Vagina (tissue), 2 donors: ENCODE measurements at regions not wholly inside any gene's neighbourhood (a gene's known extent, or its start where the extent isn't known, plus 50 kb on each side); places are given as distances from the start of the nearest gene placed in this dataset.

Source experiments
- DNase-seq, 2 donors: peaks; one replicate each; pipeline ENCODE4 v3.0.0-alpha.2; 2017; ENCODE audit errors: extremely low spot score in 2 of 2
- H3K27ac ChIP-seq: fragments of 200-600 bp; sonication (generic); one replicate; pipeline ENCODE4 v1.5.1; 2019
- H3K27me3 ChIP-seq: fragments of 200-600 bp; sonication (generic); one replicate; pipeline ENCODE4 v1.5.1; 2019
- H3K36me3 ChIP-seq, 2 donors: fragments of 200-600 bp; sonication (generic); one replicate each; pipeline ENCODE4 v1.5.1; 2017 to 2019
- H3K4me1 ChIP-seq: fragments of 200-600 bp; sonication (generic); one replicate; pipeline ENCODE4 v1.5.1; 2019
- H3K4me3 ChIP-seq, 2 donors: fragments of 200-600 bp; sonication (generic); 1 replicate in 1 of 2; 2 replicates in 1 of 2; pipeline ENCODE4 v1.5.1; 2016 to 2019
- H3K9me3 ChIP-seq: fragments of 200-600 bp; sonication (generic); one replicate; pipeline ENCODE4 v1.5.1; 2019
- POLR2A ChIP-seq, 2 donors: fragments of 450-650 bp; IDR thresholded peaks; one replicate each; pipeline ENCODE4 v1.6.1; 2017; ENCODE audit warnings: antibody characterized with exemption in 2 of 2, mild to moderate bottlenecking in 2 of 2, moderate library complexity in 2 of 2
- POLR2AphosphoS5 ChIP-seq, 2 donors: sonication (generic); formaldehyde crosslinking; IDR thresholded peaks; one replicate each; pipeline ENCODE4 v1.9.0; 2017; ENCODE audit warnings: antibody characterized with exemption in 2 of 2, mild to moderate bottlenecking in 2 of 2, low read depth in 1 of 2; ENCODE audit not compliant: insufficient read depth in 1 of 2
- intact Hi-C: fragments of 100-400 bp; cut with DNase I; formaldehyde crosslinking; loops from one replicate; pipeline ENCODE4 v1.15.1; 2023
- TF ChIP-seq, protein P1 (sequence below), 3 experiments: fragments of 450-650 bp in 2 of 3; fragments of 200-600 bp in 1 of 3; sonication (generic) in 1 of 3; IDR thresholded peaks; one replicate each; pipeline ENCODE4 v1.5.1; 2017 to 2019; ENCODE audit warnings: antibody characterized with exemption in 3 of 3, mild to moderate bottlenecking in 2 of 3, moderate library complexity in 2 of 3

DNA sequence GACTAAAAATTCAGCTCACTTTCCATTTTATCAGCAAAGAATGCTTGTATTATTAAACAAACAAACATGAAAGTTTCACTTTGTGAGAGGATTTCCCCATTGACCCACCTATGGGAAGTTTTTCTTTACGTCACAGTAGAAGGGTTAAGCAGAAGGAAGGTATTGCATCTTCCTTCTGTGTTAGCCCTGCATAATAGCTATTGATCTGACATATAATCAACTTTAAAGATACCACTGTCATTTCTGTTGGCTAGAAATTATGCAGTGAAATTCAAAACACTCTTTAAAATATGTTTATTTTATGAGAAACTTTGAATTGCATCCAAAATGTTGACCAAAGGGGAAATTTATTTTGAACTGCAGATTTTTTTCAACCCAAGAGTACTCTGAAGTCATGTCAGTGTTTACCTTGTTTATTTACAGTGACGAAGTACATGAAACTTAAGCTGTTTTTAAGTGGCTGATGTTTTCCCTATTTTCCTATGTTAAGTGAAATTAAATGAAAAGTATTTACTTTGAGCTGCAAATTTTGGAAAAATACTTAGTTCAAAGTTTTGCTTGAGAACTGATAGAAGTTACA is 566.4 kb downstream of the ZEB2 start:
- Histone ChIP-seq H3K27ac (peak overlapping the region; percentile 80), H3K36me3 (no peaks in the 10 kb centered on the region), H3K4me3 (no peak overlapping the region), H3K4me1 (peaks cover 22% of the 10 kb centered on the region), H3K9me3 (no peaks in the 10 kb centered on the region), H3K27me3 (no peaks in the 10 kb centered on the region)
- TF ChIP-seq, protein P1, sequence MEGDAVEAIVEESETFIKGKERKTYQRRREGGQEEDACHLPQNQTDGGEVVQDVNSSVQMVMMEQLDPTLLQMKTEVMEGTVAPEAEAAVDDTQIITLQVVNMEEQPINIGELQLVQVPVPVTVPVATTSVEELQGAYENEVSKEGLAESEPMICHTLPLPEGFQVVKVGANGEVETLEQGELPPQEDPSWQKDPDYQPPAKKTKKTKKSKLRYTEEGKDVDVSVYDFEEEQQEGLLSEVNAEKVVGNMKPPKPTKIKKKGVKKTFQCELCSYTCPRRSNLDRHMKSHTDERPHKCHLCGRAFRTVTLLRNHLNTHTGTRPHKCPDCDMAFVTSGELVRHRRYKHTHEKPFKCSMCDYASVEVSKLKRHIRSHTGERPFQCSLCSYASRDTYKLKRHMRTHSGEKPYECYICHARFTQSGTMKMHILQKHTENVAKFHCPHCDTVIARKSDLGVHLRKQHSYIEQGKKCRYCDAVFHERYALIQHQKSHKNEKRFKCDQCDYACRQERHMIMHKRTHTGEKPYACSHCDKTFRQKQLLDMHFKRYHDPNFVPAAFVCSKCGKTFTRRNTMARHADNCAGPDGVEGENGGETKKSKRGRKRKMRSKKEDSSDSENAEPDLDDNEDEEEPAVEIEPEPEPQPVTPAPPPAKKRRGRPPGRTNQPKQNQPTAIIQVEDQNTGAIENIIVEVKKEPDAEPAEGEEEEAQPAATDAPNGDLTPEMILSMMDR (IDR thresholded peaks at IDR 0.05): no peak
- TF ChIP-seq POLR2AphosphoS5 (IDR thresholded peaks at IDR 0.05; ENCODE audit: insufficient read depth in 1 of 2, low read depth in 1 of 2): no peak
- TF ChIP-seq POLR2A (IDR thresholded peaks at IDR 0.05): no peak
- intact Hi-C loops: no loop called here
- DNase-seq: no peak

DNA sequence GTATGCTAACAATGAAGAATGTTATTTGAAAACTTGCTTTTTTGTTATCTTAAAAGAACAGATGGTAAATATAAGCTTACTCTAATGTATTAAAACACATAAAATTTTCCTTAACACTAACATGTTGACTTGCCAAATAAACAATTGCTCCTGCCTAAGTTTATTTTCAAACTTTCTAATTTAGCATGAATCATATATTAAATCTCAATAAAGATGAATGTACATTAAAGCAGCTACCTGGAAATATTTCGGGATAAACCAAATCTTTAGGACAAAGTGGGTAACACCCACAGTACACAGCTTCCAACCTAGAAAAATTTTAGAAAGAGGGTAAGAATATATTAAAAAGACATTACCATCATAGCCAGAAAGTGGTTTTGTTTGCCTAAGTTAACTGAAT is 567.4 kb downstream of the ZEB2 start:
- Histone ChIP-seq H3K4me3 (no peak overlapping the region), H3K4me1 (peaks cover 22% of the 10 kb centered on the region), H3K27me3 (no peaks in the 10 kb centered on the region), H3K36me3 (no peaks in the 10 kb centered on the region), H3K27ac (peak overlapping the region; percentile 80), H3K9me3 (no peaks in the 10 kb centered on the region)
- no peak for DNase-seq
- no peak for TF ChIP-seq POLR2A (IDR thresholded peaks at IDR 0.05)
- TF ChIP-seq POLR2AphosphoS5 (IDR thresholded peaks at IDR 0.05; ENCODE audit: insufficient read depth in 1 of 2, low read depth in 1 of 2): no peak
- TF ChIP-seq, protein P1 (IDR thresholded peaks at IDR 0.05): no peak
- intact Hi-C loops: no loop called here

DNA sequence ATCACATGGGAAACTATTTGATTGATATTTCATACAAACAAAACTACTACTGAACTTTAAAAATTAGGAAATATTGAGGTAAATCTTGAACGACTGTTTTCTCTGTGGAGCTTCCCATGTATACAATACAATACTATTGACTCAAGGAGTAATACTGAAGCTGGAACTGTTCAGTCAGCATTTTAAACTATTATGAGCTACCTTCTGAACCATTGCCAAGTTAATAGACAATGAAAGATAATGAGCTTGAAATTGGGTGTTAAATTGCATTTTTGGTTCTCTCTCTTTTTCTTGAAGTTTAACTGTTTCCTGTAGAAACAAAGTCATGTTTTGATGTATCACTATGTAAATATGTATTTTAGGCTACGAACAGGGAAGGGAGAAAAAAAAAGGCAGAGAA is 569.2 kb downstream of the ZEB2 start:
- Histone ChIP-seq H3K9me3 (no peaks in the 10 kb centered on the region), H3K36me3 (no peaks in the 10 kb centered on the region), H3K27me3 (no peaks in the 10 kb centered on the region), H3K27ac (peak overlapping the region; percentile 22), H3K4me3 (no peak overlapping the region), H3K4me1 (peaks cover 18% of the 10 kb centered on the region)
- no peak for DNase-seq
- intact Hi-C loops: no loop called here
- no peak for TF ChIP-seq POLR2A (IDR thresholded peaks at IDR 0.05)
- no peak for TF ChIP-seq POLR2AphosphoS5 (IDR thresholded peaks at IDR 0.05; ENCODE audit: insufficient read depth in 1 of 2, low read depth in 1 of 2)
- TF ChIP-seq, protein P1 (IDR thresholded peaks at IDR 0.05): no peak

DNA sequence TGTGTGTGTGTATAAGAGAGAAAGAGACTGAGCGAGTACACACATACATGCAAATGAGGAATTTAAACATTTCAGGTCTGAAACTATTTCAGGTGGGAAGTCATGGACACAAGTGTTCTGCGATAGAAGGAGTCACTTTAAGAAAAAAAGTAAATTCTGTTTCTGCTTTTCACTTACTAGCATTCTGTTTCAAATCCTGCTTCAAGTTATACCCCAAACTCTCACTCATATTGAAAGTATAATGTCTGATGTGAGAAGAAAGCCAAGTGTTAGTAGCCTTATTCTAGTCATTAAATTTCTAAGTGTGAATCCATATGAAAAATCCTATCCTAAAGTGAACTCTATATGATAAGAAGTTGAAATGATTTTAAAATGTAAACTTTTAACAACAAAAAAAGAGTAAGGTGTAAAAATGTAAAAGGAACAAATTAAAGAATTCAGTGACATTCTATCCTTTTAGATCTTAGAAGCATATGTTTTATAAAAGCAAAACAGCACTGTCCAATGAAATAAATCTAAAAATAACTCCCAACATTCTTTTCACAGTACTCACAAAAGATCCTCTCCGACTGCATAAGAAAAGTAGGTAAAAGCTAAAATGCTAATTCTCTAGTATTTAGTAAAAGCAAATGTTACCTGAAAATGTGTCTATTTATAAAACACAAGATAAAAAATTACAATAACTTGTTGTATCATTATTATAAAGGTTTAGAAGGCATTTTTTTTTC is 570.6 kb downstream of the ZEB2 start:
- Histone ChIP-seq H3K36me3 (no peaks in the 10 kb centered on the region), H3K4me3 (no peak overlapping the region), H3K4me1 (peaks cover 9% of the 10 kb centered on the region), H3K9me3 (no peaks in the 10 kb centered on the region), H3K27ac (peak overlapping the region; percentile 22), H3K27me3 (no peaks in the 10 kb centered on the region)
- intact Hi-C loops: no loop called here
- no peak for TF ChIP-seq POLR2A (IDR thresholded peaks at IDR 0.05)
- TF ChIP-seq, protein P1 (IDR thresholded peaks at IDR 0.05): no peak
- no peak for TF ChIP-seq POLR2AphosphoS5 (IDR thresholded peaks at IDR 0.05; ENCODE audit: insufficient read depth in 1 of 2, low read depth in 1 of 2)
- DNase-seq: no peak

DNA sequence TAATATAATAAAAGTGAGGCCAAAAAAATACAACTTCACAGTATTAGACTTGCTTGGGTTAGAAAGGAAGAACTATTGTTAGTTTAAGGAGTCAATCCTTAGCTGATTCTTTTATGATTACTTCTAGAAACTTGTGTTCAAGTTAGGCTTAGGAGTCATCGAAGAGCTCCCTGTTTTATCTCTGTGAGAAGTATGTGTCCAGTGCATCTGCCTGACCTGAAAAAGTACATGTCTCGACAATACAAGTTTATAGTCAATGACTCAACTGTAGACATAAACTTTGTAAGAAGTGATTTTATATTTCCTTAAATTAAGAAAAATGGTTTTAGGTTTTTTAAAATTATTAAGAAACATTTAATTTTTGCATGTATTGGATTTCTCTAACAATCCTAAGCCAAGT is 571.2 kb downstream of the ZEB2 start:
- Histone ChIP-seq H3K4me1 (peaks cover 9% of the 10 kb centered on the region), H3K27ac (peak overlapping the region; percentile 22), H3K27me3 (no peaks in the 10 kb centered on the region), H3K4me3 (no peak overlapping the region), H3K36me3 (no peaks in the 10 kb centered on the region), H3K9me3 (no peaks in the 10 kb centered on the region)
- intact Hi-C loops: no loop called here
- TF ChIP-seq POLR2A (IDR thresholded peaks at IDR 0.05): no peak
- TF ChIP-seq, protein P1 (IDR thresholded peaks at IDR 0.05): no peak
- TF ChIP-seq POLR2AphosphoS5 (IDR thresholded peaks at IDR 0.05; ENCODE audit: insufficient read depth in 1 of 2, low read depth in 1 of 2): no peak
- DNase-seq: no peak
